Body of pancreas (tissue), 4 donors: ENCODE measurements at regions not wholly inside any gene's neighbourhood (a gene's known extent, or its start where the extent isn't known, plus 50 kb on each side); places are given as distances from the start of the nearest gene placed in this dataset.

Source experiments
- ATAC-seq: fragments of 150-250 bp; one replicate; pipeline ENCODE4 v1.9.1; 2016
- DNase-seq, 4 donors: peaks; one replicate each; pipeline ENCODE4 v3.0.0-alpha.2; 2019
- H3K27ac ChIP-seq, 4 donors: fragments of 200-600 bp; sonication (generic); 1 replicate in 3 of 4; 2 replicates in 1 of 4; pipeline versions ENCODE4 v1.5.1 to v1.6.1; 2016 to 2019; ENCODE audit warnings: mild to moderate bottlenecking in 1 of 4, mixed read lengths in 1 of 4, moderate library complexity in 1 of 4
- H3K27me3 ChIP-seq, 2 donors: fragments of 200-600 bp; sonication (generic); one replicate each; pipeline ENCODE4 v1.6.0; 2016; ENCODE audit warnings: mild to moderate bottlenecking in 1 of 2
- H3K36me3 ChIP-seq, 2 donors: fragments of 200-600 bp; sonication (generic); replicated peaks in 1 of 2; 2 replicates each; pipeline ENCODE4 v1.5.1; 2016; ENCODE audit warnings: low read depth in 2 of 2; ENCODE audit not compliant: insufficient read depth in 1 of 2
- H3K4me1 ChIP-seq: fragments of 200-600 bp; sonication (generic); one replicate; pipeline ENCODE4 v1.6.0; 2016
- H3K4me3 ChIP-seq, 2 donors: fragments of 200-600 bp; sonication (generic); 1 replicate in 1 of 2; 2 replicates in 1 of 2; pipeline ENCODE4 v1.5.1; 2016 to 2019
- H3K9me3 ChIP-seq, 3 donors: fragments of 200-600 bp; sonication (generic); 1 replicate in 2 of 3; 2 replicates in 1 of 3; pipeline ENCODE4 v1.5.1; 2016
- CTCF ChIP-seq, 7 experiments: fragments of 450-650 bp in 4 of 7; fragments of 200-600 bp in 3 of 7; sonication (generic) in 3 of 7; IDR thresholded peaks; one replicate each; pipeline ENCODE4 v1.5.1; 2016 to 2019; ENCODE audit warnings: antibody characterized with exemption in 7 of 7
- POLR2A ChIP-seq, 3 donors: fragments of 450-650 bp; IDR thresholded peaks; one replicate each; pipeline ENCODE4 v1.6.1; 2016; ENCODE audit warnings: antibody characterized with exemption in 3 of 3, mild to moderate bottlenecking in 2 of 3
- whole genome bisulfite sequencing, 2 donors: methylation state at CpG; one replicate each; pipeline ENCODE4 v1.1.5; 2017; 5-methylcytosine and 5-hydroxymethylcytosine counted together
- intact Hi-C: fragments of 100-400 bp; cut with DNase I; formaldehyde crosslinking; loops from one replicate; pipeline ENCODE4 v1.15.1; 2023

- no peak overlapping the region for H3K4me3 ChIP-seq
- no peak overlapping the region for H3K27ac ChIP-seq
- no peaks in the 10 kb centered on the region for H3K36me3 ChIP-seq
- intact Hi-C loops: no loop called here
- TF ChIP-seq CTCF (IDR thresholded peaks at IDR 0.05) (no peak), POLR2A (IDR thresholded peaks at IDR 0.05) (no peak)
- WGBS, 2 donors: 74 to 79% methylated on average over 2 of the region's 2 CpGs
- H3K4me1 ChIP-seq: no peaks in the 10 kb centered on the region
- H3K27me3 ChIP-seq: no peaks in the 10 kb centered on the region
- ATAC-seq (no peak), DNase-seq (no peak)
- no peaks in the 10 kb centered on the region for H3K9me3 ChIP-seq
Observed at GRCh38 chr3:152037297-152037696, 163.9 kb downstream of the SUCNR1 start.

- no peak for DNase-seq
- Histone ChIP-seq H3K36me3 (no peaks in the 10 kb centered on the region), H3K27ac (no peak overlapping the region), H3K9me3 (no peaks in the 10 kb centered on the region), H3K27me3 (no peaks in the 10 kb centered on the region), H3K4me3 (no peak overlapping the region), H3K4me1 (no peaks in the 10 kb centered on the region)
- TF ChIP-seq POLR2A (IDR thresholded peaks at IDR 0.05) (no peak), CTCF (IDR thresholded peaks at IDR 0.05) (no peak)
- intact Hi-C loops: no loop called here
- no peak for ATAC-seq
Observed at GRCh38 chr3:152037953-152038352, 164.5 kb downstream of the SUCNR1 start.

- H3K27me3 ChIP-seq: no peaks in the 10 kb centered on the region
- 92% methylated on average over 1 of the region's 1 CpG for WGBS, 2 donors
- ATAC-seq: no peak
Observed at GRCh38 chr3:152038490-152038889, 165.0 kb downstream of the SUCNR1 start.

GRCh38 chr3:152039887-152040286 is 166.4 kb downstream of the SUCNR1 start:
- H3K36me3 ChIP-seq: no peaks in the 10 kb centered on the region
- WGBS, 2 donors: 83 to 97% methylated on average over 1 of the region's 1 CpG
- H3K27me3 ChIP-seq: no peaks in the 10 kb centered on the region
- H3K9me3 ChIP-seq: no peaks in the 10 kb centered on the region
- intact Hi-C loops: no loop called here
- no peak overlapping the region for H3K4me3 ChIP-seq
- H3K27ac ChIP-seq: no peak overlapping the region
- no peak for ATAC-seq
- no peak for DNase-seq
- no peaks in the 10 kb centered on the region for H3K4me1 ChIP-seq
- TF ChIP-seq CTCF (IDR thresholded peaks at IDR 0.05): no peak
- no peak for TF ChIP-seq POLR2A (IDR thresholded peaks at IDR 0.05)

More at GRCh38 chr3:152038490-152038889, 165.0 kb downstream of the SUCNR1 start:
- intact Hi-C loops: no loop called here
- Histone ChIP-seq H3K9me3 (no peaks in the 10 kb centered on the region), H3K36me3 (no peaks in the 10 kb centered on the region), H3K4me3 (no peak overlapping the region), H3K27ac (no peak overlapping the region), H3K4me1 (no peaks in the 10 kb centered on the region)
- TF ChIP-seq POLR2A (IDR thresholded peaks at IDR 0.05) (no peak), CTCF (IDR thresholded peaks at IDR 0.05) (no peak)
- no peak for DNase-seq

GRCh38 chr3:152040319-152040718 is 166.9 kb downstream of the SUCNR1 start:
- H3K27ac ChIP-seq: no peak overlapping the region
- no peaks in the 10 kb centered on the region for H3K4me1 ChIP-seq
- H3K9me3 ChIP-seq: no peaks in the 10 kb centered on the region
- no peak for TF ChIP-seq POLR2A (IDR thresholded peaks at IDR 0.05)
- TF ChIP-seq CTCF (IDR thresholded peaks at IDR 0.05): no peak
- no peak for DNase-seq
- intact Hi-C loops: no loop called here
- no peaks in the 10 kb centered on the region for H3K36me3 ChIP-seq
- WGBS, 2 donors: 44 to 52% methylated on average over 1 of the region's 1 CpG
- H3K4me3 ChIP-seq: no peak overlapping the region
- H3K27me3 ChIP-seq: no peaks in the 10 kb centered on the region
- no peak for ATAC-seq
